DND-41 (cell line): ENCODE measurements at regions not wholly inside any gene's neighbourhood (a gene's known extent, or its start where the extent isn't known, plus 50 kb on each side); places are given as distances from the start of the nearest gene placed in this dataset.

Experiments
- ATAC-seq: fragments of 200-7000 bp; cut with Tn5 transposase; 3 replicates; pipeline ENCODE4 v1.9.1; 2021; ENCODE audit warnings: low read depth; ENCODE audit not compliant: insufficient read depth
- DNase-seq: peaks from one replicate; pipeline ENCODE4 v3.0.0-alpha.2; 2020
- H2AFZ ChIP-seq: 2 replicates; pipeline ENCODE4 v1.6.0; 2012; ENCODE audit warnings: low read depth, low read length
- H3K27ac ChIP-seq: 2 replicates; pipeline ENCODE4 v1.5.1; 2012; ENCODE audit warnings: low read length, inconsistent platforms
- H3K27me3 ChIP-seq: fragments of 200-600 bp; sonication (generic); 2 replicates; pipeline ENCODE4 v1.6.0; 2012; ENCODE audit warnings: low read length, mild to moderate bottlenecking, inconsistent platforms; ENCODE audit not compliant: insufficient read depth, poor library complexity
- H3K36me3 ChIP-seq: 2 replicates; pipeline ENCODE4 v1.5.1; 2012; ENCODE audit warnings: low read length, inconsistent platforms; ENCODE audit not compliant: insufficient read depth
- H3K4me1 ChIP-seq: 2 replicates; pipeline ENCODE4 v1.5.1; 2012; ENCODE audit warnings: mild to moderate bottlenecking, low read length; ENCODE audit not compliant: insufficient read depth
- H3K4me2 ChIP-seq: 2 replicates; pipeline ENCODE4 v1.6.0; 2012; ENCODE audit warnings: mild to moderate bottlenecking, moderate library complexity, low read length, inconsistent platforms; ENCODE audit not compliant: insufficient read depth
- H3K4me3 ChIP-seq, 2 experiments: fragments of 200-600 bp in 1 of 2; shearing (Covaris generic) in 1 of 2; 2 replicates each; pipeline ENCODE4 v1.5.1; 2012 to 2016; ENCODE audit warnings: inconsistent platforms in 2 of 2, low read length in 2 of 2, mild to moderate bottlenecking in 2 of 2, low read depth in 1 of 2, moderate library complexity in 1 of 2
- H3K79me2 ChIP-seq: 2 replicates; pipeline ENCODE4 v1.6.0; 2012; ENCODE audit warnings: low read length, inconsistent platforms; ENCODE audit not compliant: insufficient read depth
- H3K9ac ChIP-seq: 2 replicates; pipeline ENCODE4 v1.6.0; 2012; ENCODE audit warnings: low read depth, mild to moderate bottlenecking, inconsistent platforms, low read length, moderate library complexity
- H3K9me3 ChIP-seq: 2 replicates; pipeline ENCODE4 v1.5.1; 2012; ENCODE audit warnings: low read length, moderate library complexity, mild to moderate bottlenecking, inconsistent platforms; ENCODE audit not compliant: insufficient read depth, severe bottlenecking
- H4K20me1 ChIP-seq: 2 replicates; pipeline ENCODE4 v1.6.0; 2012; ENCODE audit warnings: low read length; ENCODE audit not compliant: insufficient read depth
- EZH2 ChIP-seq: IDR thresholded peaks from 3 replicates; pipeline ENCODE4 v1.6.1; 2012; ENCODE audit warnings: borderline replicate concordance, low read depth, mild to moderate bottlenecking, moderate library complexity, low read length, inconsistent platforms; ENCODE audit not compliant: severe bottlenecking
- TF ChIP-seq, protein P1 (sequence below): IDR thresholded peaks from 2 replicates; pipeline ENCODE4 v1.5.1; 2012; ENCODE audit warnings: borderline replicate concordance, low read length, moderate library complexity, mild to moderate bottlenecking; ENCODE audit not compliant: poor library complexity, severe bottlenecking; ENCODE audit errors: extremely low read depth

DNA sequence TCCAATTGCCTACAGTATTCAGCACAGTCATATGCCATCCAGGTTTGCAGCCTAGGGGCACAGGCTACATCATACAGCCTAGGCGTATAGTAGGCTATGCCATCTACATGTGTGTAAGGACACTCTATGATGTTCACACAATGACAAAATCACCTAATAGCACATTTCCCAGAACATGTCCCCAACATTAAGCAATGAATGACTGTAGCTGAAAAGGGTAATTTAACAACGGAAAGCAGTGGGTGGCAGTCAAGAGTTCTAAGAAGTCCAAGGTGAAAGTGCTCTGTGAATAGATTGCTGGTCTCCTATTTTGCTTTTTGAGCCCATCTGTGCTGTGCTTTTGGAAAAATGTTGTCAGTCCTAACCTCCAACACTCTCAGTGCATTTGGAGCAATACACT is 162.6 kb downstream of the KLF6 start:
- no peak for TF ChIP-seq EZH2
- TF ChIP-seq, protein P1, sequence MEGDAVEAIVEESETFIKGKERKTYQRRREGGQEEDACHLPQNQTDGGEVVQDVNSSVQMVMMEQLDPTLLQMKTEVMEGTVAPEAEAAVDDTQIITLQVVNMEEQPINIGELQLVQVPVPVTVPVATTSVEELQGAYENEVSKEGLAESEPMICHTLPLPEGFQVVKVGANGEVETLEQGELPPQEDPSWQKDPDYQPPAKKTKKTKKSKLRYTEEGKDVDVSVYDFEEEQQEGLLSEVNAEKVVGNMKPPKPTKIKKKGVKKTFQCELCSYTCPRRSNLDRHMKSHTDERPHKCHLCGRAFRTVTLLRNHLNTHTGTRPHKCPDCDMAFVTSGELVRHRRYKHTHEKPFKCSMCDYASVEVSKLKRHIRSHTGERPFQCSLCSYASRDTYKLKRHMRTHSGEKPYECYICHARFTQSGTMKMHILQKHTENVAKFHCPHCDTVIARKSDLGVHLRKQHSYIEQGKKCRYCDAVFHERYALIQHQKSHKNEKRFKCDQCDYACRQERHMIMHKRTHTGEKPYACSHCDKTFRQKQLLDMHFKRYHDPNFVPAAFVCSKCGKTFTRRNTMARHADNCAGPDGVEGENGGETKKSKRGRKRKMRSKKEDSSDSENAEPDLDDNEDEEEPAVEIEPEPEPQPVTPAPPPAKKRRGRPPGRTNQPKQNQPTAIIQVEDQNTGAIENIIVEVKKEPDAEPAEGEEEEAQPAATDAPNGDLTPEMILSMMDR: no peak
- ATAC-seq (no peak), DNase-seq (no peak)
- Histone ChIP-seq H3K9ac (no peak overlapping the region), H3K4me3 (no peak overlapping the region), H2AFZ (no peak overlapping the region), H3K27me3 (no peaks in the 10 kb centered on the region), H3K4me2 (no peak overlapping the region), H3K79me2 (no peaks in the 10 kb centered on the region), H3K9me3 (peaks cover 6% of the 10 kb centered on the region), H3K4me1 (peaks cover 11% of the 10 kb centered on the region), H3K36me3 (no peaks in the 10 kb centered on the region), H4K20me1 (no peaks in the 10 kb centered on the region), H3K27ac (no peak overlapping the region)

DNA sequence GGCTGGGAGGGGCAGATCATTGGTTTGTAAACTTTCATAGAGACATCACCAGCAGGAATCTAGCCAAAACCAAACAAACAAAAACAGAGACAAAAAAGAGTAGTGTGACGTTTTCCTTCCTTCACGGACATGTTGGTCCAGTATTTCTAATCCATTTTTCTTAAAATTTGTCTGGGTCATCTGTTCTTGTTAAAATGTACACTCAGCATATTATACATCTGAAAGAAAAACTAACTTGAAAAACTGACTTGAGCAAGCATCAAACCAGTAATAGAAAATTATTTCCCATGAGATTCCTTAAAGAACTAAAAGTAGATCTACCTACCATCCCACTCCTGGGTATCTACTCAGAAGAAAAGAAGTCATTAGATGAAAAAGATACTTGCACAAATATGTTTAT is 164.2 kb downstream of the KLF6 start:
- H3K9ac ChIP-seq: no peak overlapping the region
- peaks cover 11% of the 10 kb centered on the region for H3K4me1 ChIP-seq
- no peaks in the 10 kb centered on the region for H3K79me2 ChIP-seq
- H3K4me3 ChIP-seq: no peak overlapping the region
- H3K36me3 ChIP-seq: no peaks in the 10 kb centered on the region
- no peak overlapping the region for H2AFZ ChIP-seq
- TF ChIP-seq, protein P1: no peak
- no peak for TF ChIP-seq EZH2
- no peaks in the 10 kb centered on the region for H4K20me1 ChIP-seq
- no peaks in the 10 kb centered on the region for H3K27me3 ChIP-seq
- H3K27ac ChIP-seq: no peak overlapping the region
- DNase-seq: no peak
- ATAC-seq: no peak
- peaks cover 6% of the 10 kb centered on the region for H3K9me3 ChIP-seq
- no peak overlapping the region for H3K4me2 ChIP-seq

DNA sequence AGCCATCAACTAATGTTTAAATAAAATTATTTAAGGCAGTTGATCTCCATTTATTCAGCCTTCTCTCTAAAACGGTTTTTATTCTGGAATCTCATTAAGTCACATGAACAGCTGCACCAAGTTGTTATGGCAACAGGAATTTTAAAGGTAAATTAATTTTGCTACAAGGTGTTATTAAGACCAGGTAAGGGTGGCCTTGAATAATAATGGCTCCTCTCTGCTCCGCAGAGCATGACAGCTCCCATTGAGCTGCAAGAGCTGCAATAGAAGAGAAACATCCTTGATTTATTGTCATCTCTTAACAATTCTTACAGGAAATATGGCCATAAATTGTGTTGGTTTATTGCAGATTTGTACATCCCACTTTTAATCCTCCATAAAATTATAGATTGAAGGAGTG is 165.8 kb downstream of the KLF6 start:
- H3K79me2 ChIP-seq: no peaks in the 10 kb centered on the region
- no peak overlapping the region for H3K4me3 ChIP-seq
- peaks cover 6% of the 10 kb centered on the region for H3K9me3 ChIP-seq
- no peak overlapping the region for H3K9ac ChIP-seq
- H3K36me3 ChIP-seq: no peaks in the 10 kb centered on the region
- no peak for TF ChIP-seq EZH2
- TF ChIP-seq, protein P1: no peak
- peaks cover 11% of the 10 kb centered on the region for H3K4me1 ChIP-seq
- no peak overlapping the region for H3K4me2 ChIP-seq
- no peaks in the 10 kb centered on the region for H3K27me3 ChIP-seq
- DNase-seq (no peak), ATAC-seq (no peak)
- no peak overlapping the region for H3K27ac ChIP-seq
- H2AFZ ChIP-seq: no peak overlapping the region
- no peaks in the 10 kb centered on the region for H4K20me1 ChIP-seq

DNA sequence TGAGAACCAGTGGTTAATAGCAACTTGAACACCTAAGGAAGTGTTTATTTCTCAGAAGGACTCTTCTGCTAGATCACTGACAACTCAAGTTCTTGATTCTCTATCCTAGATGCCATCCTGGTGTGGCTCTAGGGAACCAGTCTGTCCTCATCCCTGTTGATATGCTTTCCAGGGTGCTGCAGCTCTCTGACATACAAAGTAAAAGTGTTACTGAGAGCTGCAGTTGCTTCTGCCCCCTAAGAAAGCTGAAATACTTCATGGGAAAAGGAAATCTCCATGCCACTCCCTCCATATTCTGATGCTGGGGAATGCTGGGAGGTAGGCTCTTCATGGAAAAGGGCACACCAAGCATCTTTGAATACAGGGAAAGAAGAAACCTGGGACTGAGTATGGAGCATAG is 168.1 kb downstream of the KLF6 start:
- Histone ChIP-seq H2AFZ (no peak overlapping the region), H3K9ac (no peak overlapping the region), H3K9me3 (peaks cover 12% of the 10 kb centered on the region), H3K4me2 (no peak overlapping the region), H3K79me2 (no peaks in the 10 kb centered on the region), H3K27ac (no peak overlapping the region), H3K4me3 (no peak overlapping the region), H3K36me3 (no peaks in the 10 kb centered on the region), H3K27me3 (no peaks in the 10 kb centered on the region), H3K4me1 (no peaks in the 10 kb centered on the region), H4K20me1 (no peaks in the 10 kb centered on the region)
- ATAC-seq (no peak), DNase-seq (no peak)
- TF ChIP-seq, protein P1: no peak
- TF ChIP-seq EZH2: no peak
